ENCODE measurements at regions not wholly inside any gene's neighbourhood (a gene's known extent, or its start where the extent isn't known, plus 50 kb on each side); places are given as distances from the start of the nearest gene placed in this dataset.

- Histone ChIP-seq H3K9me3 (ENCODE audit: low read length) (no peaks in the 10 kb centered on the region), H3K36me3 (ENCODE audit: insufficient read depth, low read length) (no peaks in the 10 kb centered on the region), H3K9me2 (ENCODE audit: insufficient read depth, low read length) (no peaks in the 10 kb centered on the region), H3K27ac (ENCODE audit: low read length) (no peak overlapping the region), H3K4me3 (ENCODE audit: low read length) (no peak overlapping the region), H3K27me3 (ENCODE audit: insufficient read depth, low read depth, low read length) (peaks cover 8% of the 10 kb centered on the region), H2AFZ (ENCODE audit: low read depth, low read length) (no peak overlapping the region), H4K20me1 (ENCODE audit: insufficient read depth) (no peaks in the 10 kb centered on the region), H3K4me2 (ENCODE audit: low read length) (no peak overlapping the region), H3K79me2 (replicated peaks; ENCODE audit: insufficient read depth, low read length) (no peaks in the 10 kb centered on the region), H3K9ac (ENCODE audit: low read length) (no peak overlapping the region), H3F3A (ENCODE audit: insufficient read depth, low read length, poor library complexity, severe bottlenecking) (no peaks in the 10 kb centered on the region)
- TF ChIP-seq MXI1 (conservative IDR thresholded peaks at IDR 0.05; ENCODE audit: poor library complexity, severe bottlenecking) (no peak), POLR2AphosphoS5 (IDR thresholded peaks at IDR 0.05) (no peak), EZH2 (IDR thresholded peaks at IDR 0.05; ENCODE audit: borderline replicate concordance, insufficient read depth, low read length, poor library complexity, severe bottlenecking) (no peak), TAF1 (IDR thresholded peaks at IDR 0.05; ENCODE audit: low read depth) (no peak), EP300 (conservative IDR thresholded peaks at IDR 0.05; ENCODE audit: poor library complexity, severe bottlenecking) (no peak), RAD21 (conservative IDR thresholded peaks at IDR 0.05) (no peak), SMC3 (conservative IDR thresholded peaks at IDR 0.05; ENCODE audit: poor library complexity) (no peak)
- TF ChIP-seq, protein P1, sequence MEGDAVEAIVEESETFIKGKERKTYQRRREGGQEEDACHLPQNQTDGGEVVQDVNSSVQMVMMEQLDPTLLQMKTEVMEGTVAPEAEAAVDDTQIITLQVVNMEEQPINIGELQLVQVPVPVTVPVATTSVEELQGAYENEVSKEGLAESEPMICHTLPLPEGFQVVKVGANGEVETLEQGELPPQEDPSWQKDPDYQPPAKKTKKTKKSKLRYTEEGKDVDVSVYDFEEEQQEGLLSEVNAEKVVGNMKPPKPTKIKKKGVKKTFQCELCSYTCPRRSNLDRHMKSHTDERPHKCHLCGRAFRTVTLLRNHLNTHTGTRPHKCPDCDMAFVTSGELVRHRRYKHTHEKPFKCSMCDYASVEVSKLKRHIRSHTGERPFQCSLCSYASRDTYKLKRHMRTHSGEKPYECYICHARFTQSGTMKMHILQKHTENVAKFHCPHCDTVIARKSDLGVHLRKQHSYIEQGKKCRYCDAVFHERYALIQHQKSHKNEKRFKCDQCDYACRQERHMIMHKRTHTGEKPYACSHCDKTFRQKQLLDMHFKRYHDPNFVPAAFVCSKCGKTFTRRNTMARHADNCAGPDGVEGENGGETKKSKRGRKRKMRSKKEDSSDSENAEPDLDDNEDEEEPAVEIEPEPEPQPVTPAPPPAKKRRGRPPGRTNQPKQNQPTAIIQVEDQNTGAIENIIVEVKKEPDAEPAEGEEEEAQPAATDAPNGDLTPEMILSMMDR (IDR thresholded peaks at IDR 0.05; ENCODE audit: poor library complexity, severe bottlenecking), result no peak
- TF ChIP-seq, protein P2, sequence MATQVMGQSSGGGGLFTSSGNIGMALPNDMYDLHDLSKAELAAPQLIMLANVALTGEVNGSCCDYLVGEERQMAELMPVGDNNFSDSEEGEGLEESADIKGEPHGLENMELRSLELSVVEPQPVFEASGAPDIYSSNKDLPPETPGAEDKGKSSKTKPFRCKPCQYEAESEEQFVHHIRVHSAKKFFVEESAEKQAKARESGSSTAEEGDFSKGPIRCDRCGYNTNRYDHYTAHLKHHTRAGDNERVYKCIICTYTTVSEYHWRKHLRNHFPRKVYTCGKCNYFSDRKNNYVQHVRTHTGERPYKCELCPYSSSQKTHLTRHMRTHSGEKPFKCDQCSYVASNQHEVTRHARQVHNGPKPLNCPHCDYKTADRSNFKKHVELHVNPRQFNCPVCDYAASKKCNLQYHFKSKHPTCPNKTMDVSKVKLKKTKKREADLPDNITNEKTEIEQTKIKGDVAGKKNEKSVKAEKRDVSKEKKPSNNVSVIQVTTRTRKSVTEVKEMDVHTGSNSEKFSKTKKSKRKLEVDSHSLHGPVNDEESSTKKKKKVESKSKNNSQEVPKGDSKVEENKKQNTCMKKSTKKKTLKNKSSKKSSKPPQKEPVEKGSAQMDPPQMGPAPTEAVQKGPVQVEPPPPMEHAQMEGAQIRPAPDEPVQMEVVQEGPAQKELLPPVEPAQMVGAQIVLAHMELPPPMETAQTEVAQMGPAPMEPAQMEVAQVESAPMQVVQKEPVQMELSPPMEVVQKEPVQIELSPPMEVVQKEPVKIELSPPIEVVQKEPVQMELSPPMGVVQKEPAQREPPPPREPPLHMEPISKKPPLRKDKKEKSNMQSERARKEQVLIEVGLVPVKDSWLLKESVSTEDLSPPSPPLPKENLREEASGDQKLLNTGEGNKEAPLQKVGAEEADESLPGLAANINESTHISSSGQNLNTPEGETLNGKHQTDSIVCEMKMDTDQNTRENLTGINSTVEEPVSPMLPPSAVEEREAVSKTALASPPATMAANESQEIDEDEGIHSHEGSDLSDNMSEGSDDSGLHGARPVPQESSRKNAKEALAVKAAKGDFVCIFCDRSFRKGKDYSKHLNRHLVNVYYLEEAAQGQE (IDR thresholded peaks at IDR 0.05; ENCODE audit: borderline replicate concordance), result no peak
Observed at GRCh38 chrX:39157796-39158195, 356.5 kb downstream of the MID1IP1 start.

- H3K9me2 ChIP-seq (ENCODE audit: insufficient read depth, low read length), result no peaks in the 10 kb centered on the region
- H3F3A ChIP-seq (ENCODE audit: insufficient read depth, low read length, poor library complexity, severe bottlenecking), result no peaks in the 10 kb centered on the region
- no peaks in the 10 kb centered on the region for H3K36me3 ChIP-seq (ENCODE audit: insufficient read depth, low read length)
- H3K27me3 ChIP-seq (ENCODE audit: insufficient read depth, low read depth, low read length), result peaks cover 12% of the 10 kb centered on the region
- H3K4me3 ChIP-seq (ENCODE audit: low read length), result no peak overlapping the region
- TF ChIP-seq POLR2AphosphoS5 (IDR thresholded peaks at IDR 0.05), result no peak
- TF ChIP-seq RAD21 (conservative IDR thresholded peaks at IDR 0.05), result peak; percentile 12
- TF ChIP-seq EZH2 (IDR thresholded peaks at IDR 0.05; ENCODE audit: borderline replicate concordance, insufficient read depth, low read length, poor library complexity, severe bottlenecking), result no peak
- no peak for TF ChIP-seq TAF1 (IDR thresholded peaks at IDR 0.05; ENCODE audit: low read depth)
- peak; percentile 22 for TF ChIP-seq EP300 (conservative IDR thresholded peaks at IDR 0.05; ENCODE audit: poor library complexity, severe bottlenecking)
- no peaks in the 10 kb centered on the region for H3K9me3 ChIP-seq (ENCODE audit: low read length)
- H3K79me2 ChIP-seq (replicated peaks; ENCODE audit: insufficient read depth, low read length), result no peaks in the 10 kb centered on the region
- peak overlapping the region; percentile 59 for H3K27ac ChIP-seq (ENCODE audit: low read length)
- no peaks in the 10 kb centered on the region for H4K20me1 ChIP-seq (ENCODE audit: insufficient read depth)
- H3K9ac ChIP-seq (ENCODE audit: low read length), result peak overlapping the region; percentile 20
- no peak overlapping the region for H3K4me2 ChIP-seq (ENCODE audit: low read length)
- no peak overlapping the region for H2AFZ ChIP-seq (ENCODE audit: low read depth, low read length)
Observed at GRCh38 chrX:39158801-39159657, 357.8 kb downstream of the MID1IP1 start.
